Stimulated activated naive CD8-positive, alpha-beta T cell treated with anti-CD3 and anti-CD28 coated beads, Interleukin-15, amount 100 ng/mL, for 72 hours (primary cell): ENCODE measurements at regions not wholly inside any gene's neighbourhood (a gene's known extent, or its start where the extent isn't known, plus 50 kb on each side); places are given as distances from the start of the nearest gene placed in this dataset.
"Not testable (repeated sequence)": the region's sequence is repeated elsewhere in the genome, so short reads cannot be mapped to it uniquely, and the experiment has no call there.

Experiments used
- ATAC-seq: fragments of 150-1000 bp; cut with Tn5 transposase; 2 replicates; pipeline ENCODE4 v1.10.0; 2021; ENCODE audit warnings: mild to moderate bottlenecking, moderate library complexity
- DNase-seq, 2 donors: peaks; one replicate each; pipeline ENCODE4 v3.0.0; 2021 to 2022
- H3K27ac Mint-ChIP-seq, 2 donors: one replicate each; pipeline ENCODE4 v1.8.0; 2022; ENCODE audit warnings: mild to moderate bottlenecking in 2 of 2, mixed read lengths in 2 of 2, moderate library complexity in 2 of 2
- H3K27me3 Mint-ChIP-seq: one replicate; pipeline ENCODE4 v1.8.0; 2022; ENCODE audit warnings: mixed read lengths
- H3K4me1 Mint-ChIP-seq: one replicate; pipeline ENCODE4 v1.8.0; 2022; ENCODE audit warnings: mild to moderate bottlenecking, mixed read lengths
- H3K4me3 Mint-ChIP-seq, 2 donors: one replicate each; pipeline ENCODE4 v1.8.0; 2022; ENCODE audit warnings: mild to moderate bottlenecking in 2 of 2, mixed read lengths in 2 of 2, moderate library complexity in 1 of 2
- H3K9me3 Mint-ChIP-seq, 2 donors: one replicate each; pipeline ENCODE4 v1.8.0; 2022; ENCODE audit warnings: mixed read lengths in 2 of 2

DNA sequence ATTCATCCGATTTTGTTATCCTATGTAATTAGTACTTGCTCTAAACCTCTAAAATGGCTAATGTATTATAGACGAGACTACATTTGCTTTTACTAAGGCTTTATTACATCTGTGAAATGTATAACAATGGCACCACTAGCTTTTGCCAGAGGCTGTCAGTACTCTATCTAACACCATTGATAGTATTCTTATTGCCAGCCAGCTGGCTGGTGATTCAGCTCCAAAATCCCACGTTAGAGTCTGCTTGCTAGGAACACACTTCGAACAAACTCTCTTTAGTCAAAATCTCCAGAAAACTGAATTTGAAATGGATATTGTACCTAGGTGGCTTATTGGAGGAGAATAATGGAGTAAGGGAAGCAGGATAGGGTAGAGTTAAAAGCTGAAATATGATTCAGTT lies 839.2 kb downstream of the SLC6A15 start:
- peaks cover 12 to 21% of the 10 kb centered on the region in 2 donors for H3K9me3 Mint-ChIP-seq
- H3K4me1 Mint-ChIP-seq = no peaks in the 10 kb centered on the region
- no peak overlapping the region for H3K27ac Mint-ChIP-seq
- ATAC-seq (no peak), DNase-seq (no peak)
- H3K27me3 Mint-ChIP-seq = no peaks in the 10 kb centered on the region
- H3K4me3 Mint-ChIP-seq = no peak overlapping the region

GRCh38 chr12:84072961-84073360 lies 839.6 kb downstream of the SLC6A15 start:
- Mint-ChIP-seq H3K27ac (no peak overlapping the region), H3K4me1 (no peaks in the 10 kb centered on the region), H3K9me3 (peaks cover 12 to 21% of the 10 kb centered on the region in 2 donors), H3K27me3 (no peaks in the 10 kb centered on the region), H3K4me3 (no peak overlapping the region)
- ATAC-seq (no peak), DNase-seq (no peak)

DNA sequence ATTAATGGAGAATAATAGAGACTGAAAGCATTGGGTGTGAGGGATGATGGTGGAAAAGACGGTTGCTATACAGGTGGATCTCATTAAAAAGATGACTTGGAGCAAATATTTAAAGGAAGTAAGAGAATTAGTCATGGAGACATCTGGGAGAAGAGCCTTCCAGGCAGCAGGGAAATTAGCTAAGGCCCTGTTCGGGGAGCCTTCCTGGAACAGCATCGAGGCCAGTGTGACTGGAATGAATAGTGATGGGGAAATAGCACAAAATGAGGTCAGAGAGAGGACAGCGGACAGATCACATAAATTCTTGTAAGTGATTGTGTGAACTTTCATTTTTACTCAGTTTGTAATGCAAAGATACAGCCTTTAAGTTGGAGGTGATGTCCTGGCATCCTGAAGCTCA lies 842.3 kb downstream of the SLC6A15 start:
- H3K27ac Mint-ChIP-seq = no peak overlapping the region
- ATAC-seq (no peak), DNase-seq (no peak)
- no peaks in the 10 kb centered on the region for H3K4me1 Mint-ChIP-seq
- H3K4me3 Mint-ChIP-seq = no peak overlapping the region
- no peaks in the 10 kb centered on the region for H3K27me3 Mint-ChIP-seq
- H3K9me3 Mint-ChIP-seq = peaks cover 12 to 21% of the 10 kb centered on the region in 2 donors

DNA sequence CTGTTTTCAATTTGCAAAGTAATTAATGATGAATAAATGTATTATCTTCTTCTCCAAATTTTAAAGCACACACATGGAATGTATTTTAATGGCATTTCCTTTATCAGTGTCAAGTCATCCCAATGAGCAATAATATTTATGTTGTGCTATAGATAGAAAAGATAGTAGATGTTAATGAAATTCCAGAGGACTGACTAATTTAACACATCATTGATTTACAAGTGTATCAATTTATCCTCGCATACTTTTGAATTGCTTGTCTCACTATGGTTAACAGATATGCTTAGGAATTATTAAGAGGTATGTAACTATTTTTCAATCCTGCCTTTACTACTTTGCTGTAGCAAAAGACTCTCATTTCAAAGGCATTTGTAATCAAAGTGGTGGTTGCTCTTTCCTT lies 842.9 kb downstream of the SLC6A15 start:
- no peaks in the 10 kb centered on the region for H3K4me1 Mint-ChIP-seq
- DNase-seq (no peak), ATAC-seq (no peak)
- H3K9me3 Mint-ChIP-seq = peaks cover 12 to 20% of the 10 kb centered on the region in 2 donors
- H3K4me3 Mint-ChIP-seq = no peak overlapping the region
- no peak overlapping the region for H3K27ac Mint-ChIP-seq
- H3K27me3 Mint-ChIP-seq = no peaks in the 10 kb centered on the region

DNA sequence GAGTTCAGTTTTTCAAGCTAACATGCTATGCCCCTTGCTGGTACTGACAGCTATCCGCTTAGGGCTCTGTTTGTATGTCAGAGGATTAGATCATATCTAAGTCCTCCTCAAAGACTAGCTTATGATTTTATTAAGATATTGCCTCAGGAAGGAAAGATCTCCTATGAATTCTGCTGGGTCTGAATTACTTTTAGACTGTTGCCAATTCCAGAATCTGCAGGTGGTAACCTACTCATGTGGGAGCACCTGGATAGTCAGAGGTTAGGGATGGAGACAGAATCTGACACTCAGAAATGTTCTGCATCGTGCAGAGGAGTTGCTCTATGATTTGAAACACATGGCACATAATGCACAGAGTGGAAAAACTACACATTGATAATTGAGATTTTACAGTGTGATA lies 843.4 kb downstream of the SLC6A15 start:
- Mint-ChIP-seq H3K4me3 (no peak overlapping the region), H3K27ac (no peak overlapping the region), H3K27me3 (no peaks in the 10 kb centered on the region)

GRCh38 chr12:84058136-84058535 lies 854.5 kb downstream of the SLC6A15 start:
- ATAC-seq (no peak), DNase-seq (no peak)
- no peaks in the 10 kb centered on the region for H3K27me3 Mint-ChIP-seq
- peaks cover 9 to 12% of the 10 kb centered on the region in 2 donors for H3K9me3 Mint-ChIP-seq
- no peak overlapping the region for H3K27ac Mint-ChIP-seq
- H3K4me1 Mint-ChIP-seq = no peaks in the 10 kb centered on the region
- no peak overlapping the region for H3K4me3 Mint-ChIP-seq

More for the DNA sequence above, 843.4 kb downstream of the SLC6A15 start:
- ATAC-seq (no peak), DNase-seq (no peak)
- H3K4me1 Mint-ChIP-seq = no peaks in the 10 kb centered on the region
- peaks cover 12 to 15% of the 10 kb centered on the region in 2 donors for H3K9me3 Mint-ChIP-seq

- ATAC-seq (no peak), DNase-seq (no peak)
- no peak overlapping the region for H3K27ac Mint-ChIP-seq
- H3K4me3 Mint-ChIP-seq = no peak overlapping the region
- H3K27me3 Mint-ChIP-seq = no peaks in the 10 kb centered on the region
- peaks cover 9 to 12% of the 10 kb centered on the region in 2 donors for H3K9me3 Mint-ChIP-seq
- no peaks in the 10 kb centered on the region for H3K4me1 Mint-ChIP-seq
Measured at GRCh38 chr12:84054811-84055210, 857.8 kb downstream of the SLC6A15 start.

DNA sequence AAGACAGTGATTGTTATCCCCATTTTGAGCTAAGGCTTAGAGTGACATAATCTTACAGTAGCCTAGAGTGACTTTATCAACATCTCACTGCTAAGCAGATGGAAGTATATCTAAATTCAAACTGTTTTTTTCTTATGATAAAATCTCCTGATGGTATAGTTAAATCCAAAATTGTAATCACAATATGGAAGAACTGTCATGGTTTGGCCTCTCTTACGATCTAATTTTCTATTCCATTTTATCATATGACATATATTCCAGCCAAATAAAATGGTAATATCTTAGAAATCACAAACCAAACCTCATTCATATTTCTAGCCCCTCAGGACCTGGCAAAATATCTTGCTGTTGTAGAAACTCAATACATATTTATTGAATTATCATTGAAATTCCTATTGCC lies 864.7 kb downstream of the SLC6A15 start:
- no peak overlapping the region for H3K27ac Mint-ChIP-seq

DNA sequence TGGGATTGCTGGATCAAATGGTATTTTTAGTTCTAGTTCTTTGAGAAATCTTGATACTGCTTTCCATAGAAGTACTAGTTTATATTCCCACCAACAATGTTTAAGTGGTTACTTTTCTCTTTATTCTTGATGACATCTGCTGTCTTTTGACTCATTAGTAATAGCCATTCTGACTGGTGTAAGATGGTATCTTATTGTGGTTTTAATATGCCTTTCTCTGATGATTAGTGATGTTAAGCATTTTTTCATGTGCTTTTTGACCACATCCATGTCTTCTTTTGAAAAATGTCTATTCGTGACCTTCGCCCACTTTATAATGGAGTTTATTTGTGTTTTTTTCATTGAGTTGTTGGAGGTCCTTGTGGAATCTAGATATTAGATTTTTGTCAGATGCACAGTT lies 865.7 kb downstream of the SLC6A15 start:
- Mint-ChIP-seq H3K27me3 (no peaks in the 10 kb centered on the region), H3K9me3 (no peaks in the 10 kb centered on the region), H3K27ac (no peak overlapping the region), H3K4me3 (no peak overlapping the region), H3K4me1 (no peaks in the 10 kb centered on the region)
- no peak for ATAC-seq
- DNase-seq = no peak

More for the DNA sequence above, 864.7 kb downstream of the SLC6A15 start:
- Mint-ChIP-seq H3K9me3 (no peaks in the 10 kb centered on the region), H3K27me3 (no peaks in the 10 kb centered on the region), H3K4me3 (no peak overlapping the region), H3K4me1 (no peaks in the 10 kb centered on the region)
- DNase-seq = no peak
- no peak for ATAC-seq

DNA sequence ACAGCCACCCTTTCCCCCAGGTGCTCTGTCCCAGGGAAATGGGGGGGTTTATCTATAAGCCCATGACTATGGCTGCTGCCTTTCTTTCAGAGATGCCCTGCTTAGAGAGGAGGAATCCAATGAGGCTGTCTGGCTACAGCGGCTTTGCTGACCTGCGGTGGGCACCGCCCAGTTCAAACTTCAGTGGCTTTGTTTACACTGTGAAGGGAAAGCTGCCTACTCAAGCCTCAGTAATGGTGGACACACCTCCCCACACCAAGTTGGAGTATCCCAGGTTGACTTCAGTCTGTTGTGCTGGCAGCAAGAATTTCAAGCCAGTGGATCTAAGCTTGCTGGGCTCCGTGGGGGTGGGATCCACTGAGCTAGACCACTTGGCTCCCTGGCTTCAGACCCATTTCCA lies 869.2 kb downstream of the SLC6A15 start:
- peaks cover 0 to 11% of the 10 kb centered on the region in 2 donors for H3K9me3 Mint-ChIP-seq
- no peaks in the 10 kb centered on the region for H3K4me1 Mint-ChIP-seq
- DNase-seq = no peak
- H3K27ac Mint-ChIP-seq = no peak overlapping the region
- H3K27me3 Mint-ChIP-seq = no peaks in the 10 kb centered on the region
- no peak for ATAC-seq
- no peak overlapping the region for H3K4me3 Mint-ChIP-seq

DNA sequence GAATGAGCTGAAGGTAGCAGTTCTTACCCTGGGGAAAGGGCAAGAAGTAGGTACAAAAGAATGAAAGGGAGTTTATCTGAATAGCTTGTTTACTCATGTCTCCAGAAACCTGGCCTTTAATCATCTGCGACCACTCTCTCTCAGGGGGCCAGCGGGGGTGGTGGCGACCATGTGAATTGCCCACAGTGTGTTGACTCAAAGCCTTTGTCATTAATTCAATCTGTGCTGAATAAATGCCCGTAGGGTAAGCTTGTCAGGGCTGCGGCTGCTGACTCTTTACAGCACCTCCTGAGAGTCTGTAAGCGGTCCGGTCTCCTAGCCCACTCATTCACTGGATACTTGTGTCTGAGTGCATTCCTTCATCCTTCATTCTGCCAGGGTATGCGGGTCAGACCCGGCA lies 874.4 kb downstream of the SLC6A15 start:
- H3K9me3 Mint-ChIP-seq = peaks cover 0 to 11% of the 10 kb centered on the region in 2 donors
- no peak overlapping the region for H3K4me3 Mint-ChIP-seq
- ATAC-seq (no peak), DNase-seq (no peak)
- no peaks in the 10 kb centered on the region for H3K27me3 Mint-ChIP-seq
- no peak overlapping the region for H3K27ac Mint-ChIP-seq
- no peaks in the 10 kb centered on the region for H3K4me1 Mint-ChIP-seq

- ATAC-seq (no peak), DNase-seq (no peak)
- Mint-ChIP-seq H3K4me3 (no peak overlapping the region), H3K4me1 (no peaks in the 10 kb centered on the region), H3K27ac (no peak overlapping the region), H3K27me3 (no peaks in the 10 kb centered on the region), H3K9me3 (peaks cover 7 to 15% of the 10 kb centered on the region in 2 donors)
Measured at GRCh38 chr12:84036912-84037311, 875.7 kb downstream of the SLC6A15 start.

- H3K27ac Mint-ChIP-seq = no peak overlapping the region
- no peaks in the 10 kb centered on the region for H3K27me3 Mint-ChIP-seq
- ATAC-seq (no peak), DNase-seq (no peak)
- no peaks in the 10 kb centered on the region for H3K4me1 Mint-ChIP-seq
- H3K4me3 Mint-ChIP-seq = no peak overlapping the region
- peaks cover 7 to 15% of the 10 kb centered on the region in 2 donors for H3K9me3 Mint-ChIP-seq
Measured at GRCh38 chr12:84035766-84036165, 876.8 kb downstream of the SLC6A15 start.

- DNase-seq (no peak), ATAC-seq (no peak)
- Mint-ChIP-seq H3K27ac (no peak overlapping the region), H3K4me1 (no peaks in the 10 kb centered on the region), H3K9me3 (peaks cover 7 to 10% of the 10 kb centered on the region in 2 donors), H3K27me3 (no peaks in the 10 kb centered on the region), H3K4me3 (no peak overlapping the region)
Measured at GRCh38 chr12:84034871-84035270, 877.7 kb downstream of the SLC6A15 start.

- no peak for DNase-seq
- H3K27me3 Mint-ChIP-seq = no peaks in the 10 kb centered on the region
- no peak overlapping the region for H3K4me3 Mint-ChIP-seq
- no peaks in the 10 kb centered on the region for H3K4me1 Mint-ChIP-seq
- H3K27ac Mint-ChIP-seq = no peak overlapping the region
- H3K9me3 Mint-ChIP-seq = peaks cover 4 to 7% of the 10 kb centered on the region in 2 donors
- ATAC-seq = no peak
Measured at GRCh38 chr12:84033162-84033561, 879.4 kb downstream of the SLC6A15 start.

DNA sequence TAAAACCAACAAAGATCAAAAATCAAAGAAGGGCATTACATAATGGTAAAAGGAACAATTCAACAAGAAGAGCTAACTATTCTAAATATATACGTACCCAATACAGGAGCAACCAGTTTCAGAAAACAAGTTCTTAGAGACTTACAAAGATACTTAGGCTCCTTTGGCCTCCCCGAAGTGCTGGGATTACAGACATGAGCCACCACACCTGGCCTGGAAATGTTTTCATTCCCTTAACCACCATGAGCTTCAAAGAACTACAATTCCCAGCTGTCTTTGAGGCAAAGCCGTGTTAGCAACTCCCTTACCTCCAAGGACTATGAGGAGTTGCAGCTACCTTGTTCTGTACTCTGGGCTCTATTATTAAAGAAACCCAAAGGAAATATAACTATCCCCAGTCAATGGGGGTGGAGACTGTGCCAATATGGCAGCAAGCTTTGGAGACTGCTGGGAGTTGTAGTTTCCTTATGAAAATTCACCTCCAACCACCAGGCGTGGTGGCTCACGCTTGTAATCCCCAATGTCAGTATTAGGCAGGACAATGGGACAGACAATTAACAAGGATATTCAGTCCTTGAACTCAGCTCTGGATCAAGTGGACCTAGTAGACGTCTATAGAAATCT lies 893.9 kb downstream of the SLC6A15 start:
- not testable (repeated sequence) for H3K4me3 Mint-ChIP-seq, H3K4me1 Mint-ChIP-seq, H3K27me3 Mint-ChIP-seq, H3K27ac Mint-ChIP-seq, ATAC-seq, DNase-seq
- H3K9me3 Mint-ChIP-seq = peaks cover 14 to 37% of the 10 kb centered on the region in 2 donors

DNA sequence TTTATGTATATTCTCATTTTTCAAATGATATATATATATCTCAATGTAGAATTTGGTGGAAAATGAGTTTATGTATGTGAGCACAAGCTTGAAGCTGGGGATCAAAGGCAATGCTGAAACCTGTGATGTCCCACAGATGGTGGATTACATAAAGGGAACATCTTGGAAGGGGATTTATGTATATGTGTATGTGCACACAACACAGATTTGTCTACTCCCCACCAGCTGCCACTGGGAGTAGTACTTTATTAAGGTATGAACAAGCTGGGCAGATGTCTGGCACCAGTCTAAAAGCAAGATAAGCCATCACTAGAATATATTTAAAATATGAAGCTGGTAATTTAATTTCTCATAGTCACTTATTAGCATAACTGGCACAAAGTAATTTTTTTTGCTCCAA lies 895.6 kb downstream of the SLC6A15 start:
- Mint-ChIP-seq H3K4me1 (no peaks in the 10 kb centered on the region), H3K4me3 (no peak overlapping the region), H3K27me3 (no peaks in the 10 kb centered on the region), H3K27ac (no peak overlapping the region), H3K9me3 (peaks cover 12 to 49% of the 10 kb centered on the region in 2 donors)
- ATAC-seq (no peak), DNase-seq (no peak)
